CD14-positive monocyte (primary cell): ENCODE measurements at regions not wholly inside any gene's neighbourhood (a gene's known extent, or its start where the extent isn't known, plus 50 kb on each side); places are given as distances from the start of the nearest gene placed in this dataset.

ENCODE experiments used
- DNase-seq, 3 donors: peaks; one replicate each; pipeline ENCODE4 v3.0.0-alpha.2; 2011 to 2022
- H2AFZ ChIP-seq: 2 replicates; pipeline ENCODE4 v1.6.0; 2012; ENCODE audit warnings: mild to moderate bottlenecking, low read depth, low read length, inconsistent platforms; ENCODE audit not compliant: insufficient read depth, poor library complexity, severe bottlenecking
- H3K27ac ChIP-seq, 2 donors: 1 replicate in 1 of 2; 2 replicates in 1 of 2; pipeline ENCODE4 v1.5.1; 2012 to 2013; ENCODE audit warnings: low read length in 2 of 2, control low read depth in 1 of 2, inconsistent platforms in 1 of 2, low read depth in 1 of 2, mild to moderate bottlenecking in 1 of 2
- H3K27me3 ChIP-seq, 2 donors: one replicate each; pipeline versions ENCODE4 v1.6.0 to v1.6.1; 2011 to 2013; ENCODE audit warnings: low read length in 2 of 2; ENCODE audit not compliant: control insufficient read depth in 2 of 2, insufficient read depth in 2 of 2
- H3K36me3 ChIP-seq, 2 donors: replicated peaks in 1 of 2; 1 replicate in 1 of 2; 2 replicates in 1 of 2; pipeline versions ENCODE4 v1.5.1 to v1.6.1; 2012 to 2013; ENCODE audit warnings: low read length in 2 of 2, control low read depth in 1 of 2, inconsistent platforms in 1 of 2, mild to moderate bottlenecking in 1 of 2; ENCODE audit not compliant: insufficient read depth in 2 of 2, control insufficient read depth in 1 of 2
- H3K4me1 ChIP-seq, 2 donors: 1 replicate in 1 of 2; 2 replicates in 1 of 2; pipeline versions ENCODE4 v1.5.1 to v1.6.1; 2012 to 2013; ENCODE audit warnings: low read length in 2 of 2, control low read depth in 1 of 2, inconsistent platforms in 1 of 2, mild to moderate bottlenecking in 1 of 2, moderate library complexity in 1 of 2; ENCODE audit not compliant: insufficient read depth in 2 of 2, control insufficient read depth in 1 of 2
- H3K4me2 ChIP-seq: replicated peaks from 2 replicates; pipeline ENCODE3; 2012; ENCODE audit warnings: low read length, moderate library complexity, mild to moderate bottlenecking; ENCODE audit not compliant: poor library complexity, severe bottlenecking; ENCODE audit errors: extremely low read depth
- H3K4me3 ChIP-seq, 3 experiments: fragments of 200-600 bp in 1 of 3; sonication (generic) in 1 of 3; replicated peaks in 1 of 3; 1 replicate in 2 of 3; 2 replicates in 1 of 3; pipeline ENCODE4 v1.5.1; 2011 to 2013; ENCODE audit warnings: low read length in 3 of 3, mild to moderate bottlenecking in 3 of 3, control low read depth in 2 of 3, low read depth in 2 of 3, inconsistent platforms in 1 of 3, moderate library complexity in 1 of 3
- H3K79me2 ChIP-seq: 2 replicates; pipeline ENCODE4 v1.6.0; 2012; ENCODE audit warnings: mild to moderate bottlenecking, control low read depth, inconsistent platforms, low read length, moderate library complexity; ENCODE audit not compliant: insufficient read depth
- H3K9ac ChIP-seq: 2 replicates; pipeline ENCODE4 v1.6.0; 2017; ENCODE audit warnings: low read length, mild to moderate bottlenecking; ENCODE audit not compliant: insufficient read depth, poor library complexity, severe bottlenecking
- H3K9me3 ChIP-seq, 2 donors: replicated peaks in 1 of 2; 1 replicate in 1 of 2; 2 replicates in 1 of 2; pipeline versions ENCODE4 v1.5.1 to v1.6.1; 2012 to 2013; ENCODE audit warnings: low read length in 2 of 2, control low read depth in 1 of 2; ENCODE audit not compliant: control insufficient read depth in 1 of 2, insufficient read depth in 1 of 2
- H4K20me1 ChIP-seq: 2 replicates; pipeline ENCODE4 v1.6.0; 2012; ENCODE audit warnings: mild to moderate bottlenecking, low read length, control low read depth, moderate library complexity; ENCODE audit not compliant: insufficient read depth
- H3K27ac Mint-ChIP-seq, 7 donors: one replicate each; pipeline ENCODE4 v1.8.0; 2020; ENCODE audit warnings: mild to moderate bottlenecking in 7 of 7, mixed read lengths in 7 of 7, moderate library complexity in 6 of 7, inconsistent platforms in 2 of 7
- H3K27me3 Mint-ChIP-seq, 3 donors: one replicate each; pipeline ENCODE4 v1.8.0; 2021 to 2022; ENCODE audit warnings: low read depth in 3 of 3, mild to moderate bottlenecking in 3 of 3, mixed read lengths in 3 of 3, moderate library complexity in 3 of 3, inconsistent platforms in 1 of 3
- H3K36me3 Mint-ChIP-seq, 2 donors: one replicate each; pipeline ENCODE4 v1.8.0; 2020; ENCODE audit warnings: mixed read lengths in 2 of 2, inconsistent platforms in 1 of 2, mild to moderate bottlenecking in 1 of 2
- H3K4me1 Mint-ChIP-seq: one replicate; pipeline ENCODE4 v1.8.0; 2020; ENCODE audit warnings: mild to moderate bottlenecking, mixed read lengths
- H3K4me3 Mint-ChIP-seq, 2 donors: one replicate each; pipeline ENCODE4 v1.8.0; 2020; ENCODE audit warnings: mild to moderate bottlenecking in 2 of 2, mixed read lengths in 2 of 2, moderate library complexity in 1 of 2
- H3K9me3 Mint-ChIP-seq, 7 donors: one replicate each; pipeline ENCODE4 v1.8.0; 2020 to 2022; ENCODE audit warnings: mixed read lengths in 7 of 7, mild to moderate bottlenecking in 6 of 7, moderate library complexity in 6 of 7, inconsistent platforms in 2 of 7
- WGBS: methylation state at CpG from one replicate; pipeline ENCODE4 v1.1.5; 2013; ENCODE audit warnings: missing lambda C conversion rate; ENCODE audit not compliant: insufficient coverage; 5-methylcytosine and 5-hydroxymethylcytosine counted together
- intact Hi-C, 2 donors: fragments of 100-400 bp; cut with micrococcal nuclease; formaldehyde crosslinking; loops; one replicate each; pipeline versions ENCODE4 v1.15.0 to v1.15.1; 2023
- TF ChIP-seq, protein P1 (sequence below): fragments of 200-600 bp; IDR thresholded peaks from one replicate; pipeline ENCODE4 v1.8.0; 2022; ENCODE audit warnings: antibody characterized with exemption, mild to moderate bottlenecking

DNA sequence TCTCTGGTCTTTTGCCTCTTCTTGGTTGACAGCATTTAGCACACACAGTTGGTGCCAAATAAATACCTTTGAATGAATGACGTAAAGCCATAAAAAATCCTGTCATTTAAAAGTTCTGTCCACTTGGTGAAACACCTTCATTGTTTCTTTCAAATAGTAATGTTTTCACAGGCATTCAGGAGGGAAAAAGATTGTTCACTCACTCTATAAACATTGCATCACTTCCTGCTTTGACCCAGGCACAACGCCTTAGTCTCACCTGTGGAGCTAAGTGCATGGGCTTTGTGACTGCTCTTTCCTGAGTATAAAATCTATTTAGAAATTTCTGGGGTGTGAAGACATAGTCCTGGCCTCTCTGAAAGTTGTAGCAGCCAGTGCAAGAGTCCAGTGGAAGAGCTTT, 88.9 kb upstream of the CXCL14 start:
- H3K9me3 ChIP-seq = no peaks in the 10 kb centered on the region

DNA sequence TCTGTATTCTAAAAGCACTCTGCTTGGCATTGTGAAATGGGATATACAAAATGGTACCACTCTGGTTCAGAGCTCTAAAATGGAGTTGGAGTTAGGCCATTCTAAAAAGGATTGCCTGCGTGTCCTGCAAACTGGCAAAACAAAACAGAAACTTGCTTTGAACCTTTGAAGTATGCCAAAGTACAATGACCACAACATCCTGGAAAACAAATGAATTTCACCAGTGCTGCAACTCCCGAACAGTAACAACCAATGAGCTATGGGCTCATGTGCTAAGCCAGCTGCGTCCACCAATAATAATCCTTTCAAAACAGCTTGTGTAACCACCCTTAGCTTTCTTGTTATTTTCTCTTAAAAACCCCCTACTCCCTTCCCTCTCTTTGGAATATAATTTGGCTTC, 88.4 kb upstream of the CXCL14 start:
- peaks cover 0 to 3% (median 0%) of the 10 kb centered on the region in 7 donors for H3K9me3 Mint-ChIP-seq
- no peak for DNase-seq
- Histone ChIP-seq H3K4me3 (no peak overlapping the region), H3K4me2 (no peak overlapping the region), H3K4me1 (peaks cover 7 to 9% of the 10 kb centered on the region in 2 donors), H3K79me2 (no peaks in the 10 kb centered on the region), H3K27ac (no peak overlapping the region), H4K20me1 (no peaks in the 10 kb centered on the region), H2AFZ (no peak overlapping the region), H3K36me3 (no peaks in the 10 kb centered on the region), H3K9ac (no peak overlapping the region), H3K9me3 (no peaks in the 10 kb centered on the region), H3K27me3 (no peaks in the 10 kb centered on the region)
- peaks cover 18% of the 10 kb centered on the region for H3K4me1 Mint-ChIP-seq
- no peak overlapping the region for H3K4me3 Mint-ChIP-seq
- WGBS = 92% methylated on average over 3 of the region's 3 CpGs
- TF ChIP-seq, protein P1, sequence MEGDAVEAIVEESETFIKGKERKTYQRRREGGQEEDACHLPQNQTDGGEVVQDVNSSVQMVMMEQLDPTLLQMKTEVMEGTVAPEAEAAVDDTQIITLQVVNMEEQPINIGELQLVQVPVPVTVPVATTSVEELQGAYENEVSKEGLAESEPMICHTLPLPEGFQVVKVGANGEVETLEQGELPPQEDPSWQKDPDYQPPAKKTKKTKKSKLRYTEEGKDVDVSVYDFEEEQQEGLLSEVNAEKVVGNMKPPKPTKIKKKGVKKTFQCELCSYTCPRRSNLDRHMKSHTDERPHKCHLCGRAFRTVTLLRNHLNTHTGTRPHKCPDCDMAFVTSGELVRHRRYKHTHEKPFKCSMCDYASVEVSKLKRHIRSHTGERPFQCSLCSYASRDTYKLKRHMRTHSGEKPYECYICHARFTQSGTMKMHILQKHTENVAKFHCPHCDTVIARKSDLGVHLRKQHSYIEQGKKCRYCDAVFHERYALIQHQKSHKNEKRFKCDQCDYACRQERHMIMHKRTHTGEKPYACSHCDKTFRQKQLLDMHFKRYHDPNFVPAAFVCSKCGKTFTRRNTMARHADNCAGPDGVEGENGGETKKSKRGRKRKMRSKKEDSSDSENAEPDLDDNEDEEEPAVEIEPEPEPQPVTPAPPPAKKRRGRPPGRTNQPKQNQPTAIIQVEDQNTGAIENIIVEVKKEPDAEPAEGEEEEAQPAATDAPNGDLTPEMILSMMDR = no peak
- intact Hi-C loops = no loop called here
- no peaks in the 10 kb centered on the region for H3K36me3 Mint-ChIP-seq
- peaks cover 1 to 5% (median 5%) of the 10 kb centered on the region in 3 donors for H3K27me3 Mint-ChIP-seq
- no peak overlapping the region for H3K27ac Mint-ChIP-seq

More for the DNA sequence above, 88.9 kb upstream of the CXCL14 start:
- TF ChIP-seq, protein P1 = no peak
- H4K20me1 ChIP-seq = no peaks in the 10 kb centered on the region
- no CpG with 5 or more reads among the region's 2 CpGs for WGBS
- H2AFZ ChIP-seq = no peak overlapping the region
- H3K79me2 ChIP-seq = no peaks in the 10 kb centered on the region
- H3K36me3 Mint-ChIP-seq = no peaks in the 10 kb centered on the region
- no peak overlapping the region for H3K9ac ChIP-seq
- H3K36me3 ChIP-seq = no peaks in the 10 kb centered on the region
- no peak overlapping the region for H3K4me2 ChIP-seq
- peaks cover 7 to 9% of the 10 kb centered on the region in 2 donors for H3K4me1 ChIP-seq
- H3K27me3 ChIP-seq = no peaks in the 10 kb centered on the region
- no peak overlapping the region for H3K4me3 Mint-ChIP-seq
- DNase-seq = no peak
- H3K4me1 Mint-ChIP-seq = peaks cover 18% of the 10 kb centered on the region
- peaks cover 0 to 4% (median 0%) of the 10 kb centered on the region in 7 donors for H3K9me3 Mint-ChIP-seq
- no peak overlapping the region for H3K27ac Mint-ChIP-seq
- intact Hi-C loops = no loop called here
- no peak overlapping the region for H3K27ac ChIP-seq
- H3K27me3 Mint-ChIP-seq = peaks cover 1 to 5% (median 3%) of the 10 kb centered on the region in 3 donors
- no peak overlapping the region for H3K4me3 ChIP-seq
